ENCODE measurements at regions not wholly inside any gene's neighbourhood (a gene's known extent, or its start where the extent isn't known, plus 50 kb on each side); places are given as distances from the start of the nearest gene placed in this dataset.

DNA sequence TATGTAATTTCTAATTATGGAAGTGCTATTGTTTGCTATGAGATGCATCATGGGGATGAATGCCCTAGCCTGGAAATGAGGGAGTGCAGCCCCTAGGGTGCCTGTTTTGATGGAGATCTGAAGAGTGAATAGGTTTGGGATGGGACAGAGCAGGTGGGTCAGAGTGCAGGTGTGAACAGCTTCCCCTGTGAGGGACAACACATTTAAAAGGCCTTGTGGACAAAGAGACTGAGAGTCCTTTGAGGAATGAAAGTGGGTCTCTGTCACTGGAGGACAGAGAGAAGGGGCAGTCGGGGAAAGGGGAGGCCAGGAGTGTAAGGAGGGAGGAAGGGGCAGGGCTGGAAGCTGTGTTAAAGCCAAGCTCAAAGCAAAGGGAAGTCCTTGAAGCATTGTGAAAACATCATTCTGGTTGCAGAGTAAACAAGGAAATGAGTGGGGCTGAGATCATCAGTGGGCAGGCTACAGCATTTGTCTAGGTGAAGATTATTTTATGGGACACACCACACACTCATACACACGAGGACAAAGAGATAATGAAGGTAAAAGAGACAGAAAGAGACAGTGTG lies 877.6 kb downstream of the SLC4A3 start:
- H3K14ac ChIP-seq (ENCODE audit: low read length in 2 of 2) = no peak overlapping the region
- H3K18ac ChIP-seq (ENCODE audit: low read depth in 1 of 2, low read length in 2 of 2) = peak overlapping the region; percentile 46 to 88
- H2BK120ac ChIP-seq (ENCODE audit: low read depth, low read length) = no peak overlapping the region
- no peaks in the 10 kb centered on the region for H3K27me3 ChIP-seq (ENCODE audit: control insufficient read depth in 1 of 2, insufficient read depth in 1 of 2, low read length in 2 of 2)
- H4K91ac ChIP-seq (ENCODE audit: low read length) = peak overlapping the region; percentile 58
- H3K4me2 ChIP-seq (ENCODE audit: low read length, poor library complexity, severe bottlenecking) = no peak overlapping the region
- H3K9me3 ChIP-seq (ENCODE audit: control insufficient read depth, low read length) = no peaks in the 10 kb centered on the region
- peak overlapping the region in 1 of 2 experiments; percentile 11 for H3K4ac ChIP-seq (ENCODE audit: low read depth in 1 of 2, low read length in 2 of 2)
- no peak overlapping the region for H2AFZ ChIP-seq (ENCODE audit: low read depth, low read length)
- DNase-seq = peak; percentile 61
- peak overlapping the region; percentile 7 for H4K8ac ChIP-seq (ENCODE audit: low read length)
- no peak overlapping the region for H2BK15ac ChIP-seq (ENCODE audit: low read depth, poor library complexity, severe bottlenecking)
- H3K79me1 ChIP-seq (replicated peaks; ENCODE audit: low read length, poor library complexity, severe bottlenecking) = no peaks in the 10 kb centered on the region
- H3K9ac ChIP-seq (ENCODE audit: low read length) = no peak overlapping the region
- H3K4me1 ChIP-seq (ENCODE audit: control insufficient read depth, insufficient read depth, low read depth, low read length) = peaks cover 7% of the 10 kb centered on the region
- no peak overlapping the region for H3K27ac ChIP-seq (ENCODE audit: low read length, poor library complexity, severe bottlenecking)
- WGBS = 0% methylated on average over 2 of the region's 2 CpGs
- no peak overlapping the region for H3K23ac ChIP-seq (ENCODE audit: low read length in 2 of 2)
- no peak overlapping the region for H2BK5ac ChIP-seq (ENCODE audit: low read depth, low read length, poor library complexity, severe bottlenecking)
- no peak overlapping the region for H3K4me3 ChIP-seq (ENCODE audit: insufficient read depth in 1 of 2, low read depth in 1 of 2, low read length in 2 of 2)
- peak overlapping the region; percentile 20 for H2AK5ac ChIP-seq (ENCODE audit: low read length, severe bottlenecking)
- no peaks in the 10 kb centered on the region for H3K36me3 ChIP-seq (ENCODE audit: control insufficient read depth in 1 of 2, insufficient read depth in 2 of 2, low read depth in 1 of 2, low read length in 2 of 2)
- peak overlapping the region; percentile 29 to 72 for H2BK12ac ChIP-seq (ENCODE audit: low read length in 2 of 2)

DNA sequence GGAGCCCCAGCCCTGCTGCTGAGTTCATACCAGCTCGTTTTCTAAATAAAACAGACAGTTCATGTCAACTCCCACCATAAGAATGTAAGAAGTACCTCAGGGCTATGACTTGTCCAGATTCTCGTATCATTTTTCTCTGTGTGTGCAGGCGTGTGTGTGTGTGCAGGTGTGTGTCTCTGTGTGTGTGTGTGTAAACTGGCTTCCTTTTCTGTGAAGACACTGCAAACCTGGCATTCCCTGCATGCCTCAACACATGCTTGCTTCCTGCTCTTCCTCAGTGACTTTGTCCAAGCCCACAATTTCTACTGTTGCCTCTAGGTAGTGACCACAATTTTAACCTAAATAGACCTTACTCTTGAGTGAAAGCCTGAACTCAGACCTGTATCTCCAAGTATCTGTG lies 879.0 kb downstream of the SLC4A3 start:
- 100% methylated on average over 1 of the region's 3 CpGs for WGBS
- H2AK5ac ChIP-seq (ENCODE audit: low read length, severe bottlenecking) = no peak overlapping the region
- DNase-seq = no peak
- H3K27me3 ChIP-seq (ENCODE audit: control insufficient read depth in 1 of 2, insufficient read depth in 1 of 2, low read length in 2 of 2) = no peaks in the 10 kb centered on the region
- no peak overlapping the region for H2AFZ ChIP-seq (ENCODE audit: low read depth, low read length)
- peak overlapping the region in 1 of 2 experiments; percentile 79 for H3K14ac ChIP-seq (ENCODE audit: low read length in 2 of 2)
- H3K79me1 ChIP-seq (replicated peaks; ENCODE audit: low read length, poor library complexity, severe bottlenecking) = no peaks in the 10 kb centered on the region
- H3K23ac ChIP-seq (ENCODE audit: low read length in 2 of 2) = no peak overlapping the region
- no peak overlapping the region for H2BK120ac ChIP-seq (ENCODE audit: low read depth, low read length)
- H3K18ac ChIP-seq (ENCODE audit: low read depth in 1 of 2, low read length in 2 of 2) = peak overlapping the region in 1 of 2 experiments; percentile 40
- peak overlapping the region; percentile 71 for H4K8ac ChIP-seq (ENCODE audit: low read length)
- no peaks in the 10 kb centered on the region for H3K9me3 ChIP-seq (ENCODE audit: control insufficient read depth, low read length)
- H2BK15ac ChIP-seq (ENCODE audit: low read depth, poor library complexity, severe bottlenecking) = no peak overlapping the region
- H3K36me3 ChIP-seq (ENCODE audit: control insufficient read depth in 1 of 2, insufficient read depth in 2 of 2, low read depth in 1 of 2, low read length in 2 of 2) = no peaks in the 10 kb centered on the region
- no peak overlapping the region for H3K4me3 ChIP-seq (ENCODE audit: insufficient read depth in 1 of 2, low read depth in 1 of 2, low read length in 2 of 2)
- H3K27ac ChIP-seq (ENCODE audit: low read length, poor library complexity, severe bottlenecking) = peak overlapping the region; percentile 12
- H2BK12ac ChIP-seq (ENCODE audit: low read length in 2 of 2) = peak overlapping the region in 1 of 2 experiments; percentile 93
- H2BK5ac ChIP-seq (ENCODE audit: low read depth, low read length, poor library complexity, severe bottlenecking) = no peak overlapping the region
- no peak overlapping the region for H3K9ac ChIP-seq (ENCODE audit: low read length)
- no peak overlapping the region for H3K4me2 ChIP-seq (ENCODE audit: low read length, poor library complexity, severe bottlenecking)
- H3K4me1 ChIP-seq (ENCODE audit: control insufficient read depth, insufficient read depth, low read depth, low read length) = peaks cover 8% of the 10 kb centered on the region
- no peak overlapping the region for H3K4ac ChIP-seq (ENCODE audit: low read depth in 1 of 2, low read length in 2 of 2)
- H4K91ac ChIP-seq (ENCODE audit: low read length) = no peak overlapping the region

- Histone ChIP-seq H3K27me3 (ENCODE audit: control insufficient read depth in 1 of 2, insufficient read depth in 1 of 2, low read length in 2 of 2) (no peaks in the 10 kb centered on the region), H3K4ac (ENCODE audit: low read depth in 1 of 2, low read length in 2 of 2) (no peak overlapping the region)
Observed at GRCh38 chr2:220509096-220509757, 881.8 kb downstream of the SLC4A3 start.

DNA sequence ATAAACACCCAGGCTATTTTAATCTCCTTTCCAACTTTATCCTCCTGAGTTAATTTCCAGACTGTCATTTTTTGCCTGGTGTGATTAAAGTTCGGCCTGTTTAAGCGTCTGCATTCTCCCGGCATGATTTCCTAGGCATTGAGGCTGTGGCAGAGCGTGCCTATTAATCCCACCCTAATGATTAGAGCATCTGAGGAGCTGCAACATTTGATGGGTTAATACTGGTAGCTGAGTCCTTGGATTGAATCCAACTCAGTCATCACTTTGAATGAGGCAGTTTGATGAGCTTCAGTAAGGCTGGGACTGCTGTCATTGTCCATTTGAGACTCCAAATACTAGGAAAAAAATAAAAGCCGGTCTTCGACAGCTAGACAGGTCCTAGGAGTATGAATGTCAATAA lies 882.5 kb downstream of the SLC4A3 start:
- H3K27me3 ChIP-seq (ENCODE audit: control insufficient read depth in 1 of 2, insufficient read depth in 1 of 2, low read length in 2 of 2) = no peaks in the 10 kb centered on the region
- H2BK12ac ChIP-seq (ENCODE audit: low read length in 2 of 2) = no peak overlapping the region
- DNase-seq = no peak
- no peak overlapping the region for H3K9ac ChIP-seq (ENCODE audit: low read length)
- H3K27ac ChIP-seq (ENCODE audit: low read length, poor library complexity, severe bottlenecking) = no peak overlapping the region
- H3K4me1 ChIP-seq (ENCODE audit: control insufficient read depth, insufficient read depth, low read depth, low read length) = peaks cover 9% of the 10 kb centered on the region
- no peak overlapping the region for H3K18ac ChIP-seq (ENCODE audit: low read depth in 1 of 2, low read length in 2 of 2)
- no peak overlapping the region for H3K4ac ChIP-seq (ENCODE audit: low read depth in 1 of 2, low read length in 2 of 2)
- no peak overlapping the region for H2AFZ ChIP-seq (ENCODE audit: low read depth, low read length)
- no peak overlapping the region for H3K23ac ChIP-seq (ENCODE audit: low read length in 2 of 2)
- H2AK5ac ChIP-seq (ENCODE audit: low read length, severe bottlenecking) = peak overlapping the region; percentile 8
- H3K4me3 ChIP-seq (ENCODE audit: insufficient read depth in 1 of 2, low read depth in 1 of 2, low read length in 2 of 2) = no peak overlapping the region
- no peak overlapping the region for H2BK15ac ChIP-seq (ENCODE audit: low read depth, poor library complexity, severe bottlenecking)
- H3K9me3 ChIP-seq (ENCODE audit: control insufficient read depth, low read length) = no peaks in the 10 kb centered on the region
- H3K14ac ChIP-seq (ENCODE audit: low read length in 2 of 2) = no peak overlapping the region
- H3K36me3 ChIP-seq (ENCODE audit: control insufficient read depth in 1 of 2, insufficient read depth in 2 of 2, low read depth in 1 of 2, low read length in 2 of 2) = no peaks in the 10 kb centered on the region
- no peaks in the 10 kb centered on the region for H3K79me1 ChIP-seq (replicated peaks; ENCODE audit: low read length, poor library complexity, severe bottlenecking)
- WGBS = 92% methylated on average over 4 of the region's 6 CpGs
- H4K8ac ChIP-seq (ENCODE audit: low read length) = no peak overlapping the region
- no peak overlapping the region for H3K4me2 ChIP-seq (ENCODE audit: low read length, poor library complexity, severe bottlenecking)
- H2BK5ac ChIP-seq (ENCODE audit: low read depth, low read length, poor library complexity, severe bottlenecking) = no peak overlapping the region
- H4K91ac ChIP-seq (ENCODE audit: low read length) = no peak overlapping the region
- H2BK120ac ChIP-seq (ENCODE audit: low read depth, low read length) = no peak overlapping the region

More at GRCh38 chr2:220509096-220509757, 881.8 kb downstream of the SLC4A3 start:
- H3K9me3 ChIP-seq (ENCODE audit: control insufficient read depth, low read length) = no peaks in the 10 kb centered on the region
- WGBS = 98% methylated on average over 1 of the region's 2 CpGs
- no peak overlapping the region for H3K4me2 ChIP-seq (ENCODE audit: low read length, poor library complexity, severe bottlenecking)
- H3K79me1 ChIP-seq (replicated peaks; ENCODE audit: low read length, poor library complexity, severe bottlenecking) = no peaks in the 10 kb centered on the region
- H3K27ac ChIP-seq (ENCODE audit: low read length, poor library complexity, severe bottlenecking) = no peak overlapping the region
- no peak overlapping the region for H3K9ac ChIP-seq (ENCODE audit: low read length)
- no peak overlapping the region for H4K91ac ChIP-seq (ENCODE audit: low read length)
- H2BK120ac ChIP-seq (ENCODE audit: low read depth, low read length) = no peak overlapping the region
- H2BK5ac ChIP-seq (ENCODE audit: low read depth, low read length, poor library complexity, severe bottlenecking) = no peak overlapping the region
- no peak overlapping the region for H2AFZ ChIP-seq (ENCODE audit: low read depth, low read length)
- no peak overlapping the region for H2BK15ac ChIP-seq (ENCODE audit: low read depth, poor library complexity, severe bottlenecking)
- H3K4me1 ChIP-seq (ENCODE audit: control insufficient read depth, insufficient read depth, low read depth, low read length) = peaks cover 11% of the 10 kb centered on the region
- peak overlapping the region in 1 of 2 experiments; percentile 76 for H2BK12ac ChIP-seq (ENCODE audit: low read length in 2 of 2)
- no peak overlapping the region for H3K23ac ChIP-seq (ENCODE audit: low read length in 2 of 2)
- H4K8ac ChIP-seq (ENCODE audit: low read length) = no peak overlapping the region
- H3K14ac ChIP-seq (ENCODE audit: low read length in 2 of 2) = no peak overlapping the region
- no peak for DNase-seq
- H3K36me3 ChIP-seq (ENCODE audit: control insufficient read depth in 1 of 2, insufficient read depth in 2 of 2, low read depth in 1 of 2, low read length in 2 of 2) = no peaks in the 10 kb centered on the region
- H2AK5ac ChIP-seq (ENCODE audit: low read length, severe bottlenecking) = no peak overlapping the region
- H3K4me3 ChIP-seq (ENCODE audit: insufficient read depth in 1 of 2, low read depth in 1 of 2, low read length in 2 of 2) = no peak overlapping the region
- H3K18ac ChIP-seq (ENCODE audit: low read depth in 1 of 2, low read length in 2 of 2) = no peak overlapping the region

Data from mesenchymal stem cell (in vitro differentiated cells and primary cell).